ENCODE measurements at regions not wholly inside any gene's neighbourhood (a gene's known extent, or its start where the extent isn't known, plus 50 kb on each side); places are given as distances from the start of the nearest gene placed in this dataset.

GRCh38 chr19:29098863-29099481, 114.0 kb downstream of the UQCRFS1 start:
- WGBS, 2 experiments (ENCODE audit: insufficient coverage in 2 of 2): 63 to 82% methylated on average over 6 to 10 of the region's 10 CpGs
- Histone ChIP-seq H3K36me3 (ENCODE audit: control insufficient read depth, insufficient read depth, low read length) (no peaks in the 10 kb centered on the region), H3K4me1 (ENCODE audit: control insufficient read depth, insufficient read depth, low read length, poor library complexity, severe bottlenecking) (peaks cover 7% of the 10 kb centered on the region), H3K9me3 (ENCODE audit: control insufficient read depth, low read length) (no peaks in the 10 kb centered on the region), H3K4me3 (ENCODE audit: extremely low read depth, insufficient read depth, low read length, poor library complexity, severe bottlenecking) (no peak overlapping the region), H3K27ac (ENCODE audit: low read depth, low read length, severe bottlenecking) (no peak overlapping the region)

- H3K4me3 ChIP-seq (ENCODE audit: extremely low read depth, insufficient read depth, low read length, poor library complexity, severe bottlenecking): no peak overlapping the region
- H3K4me1 ChIP-seq (ENCODE audit: control insufficient read depth, insufficient read depth, low read length, poor library complexity, severe bottlenecking): peaks cover 7% of the 10 kb centered on the region
- H3K36me3 ChIP-seq (ENCODE audit: control insufficient read depth, insufficient read depth, low read length): no peaks in the 10 kb centered on the region
- WGBS, 2 experiments (ENCODE audit: insufficient coverage in 2 of 2): 83 to 91% methylated on average over 8 of the region's 8 CpGs
- H3K27ac ChIP-seq (ENCODE audit: low read depth, low read length, severe bottlenecking): no peak overlapping the region
- H3K9me3 ChIP-seq (ENCODE audit: control insufficient read depth, low read length): no peaks in the 10 kb centered on the region
These were observed 114.9 kb downstream of the UQCRFS1 start for GRCh38 chr19:29098091-29098490.

- Histone ChIP-seq H3K36me3 (ENCODE audit: control insufficient read depth, insufficient read depth, low read length) (no peaks in the 10 kb centered on the region), H3K4me1 (ENCODE audit: control insufficient read depth, insufficient read depth, low read length, poor library complexity, severe bottlenecking) (peaks cover 7% of the 10 kb centered on the region), H3K27ac (ENCODE audit: low read depth, low read length, severe bottlenecking) (no peak overlapping the region), H3K9me3 (ENCODE audit: control insufficient read depth, low read length) (no peaks in the 10 kb centered on the region), H3K4me3 (ENCODE audit: extremely low read depth, insufficient read depth, low read length, poor library complexity, severe bottlenecking) (no peak overlapping the region)
- 75% methylated on average over 2 of the region's 2 CpGs for WGBS, 2 experiments (ENCODE audit: insufficient coverage in 2 of 2)
These were observed 116.1 kb downstream of the UQCRFS1 start for GRCh38 chr19:29096896-29097295.

GRCh38 chr19:29093553-29093908, 119.4 kb downstream of the UQCRFS1 start:
- Histone ChIP-seq H3K4me1 (ENCODE audit: control insufficient read depth, insufficient read depth, low read length, poor library complexity, severe bottlenecking) (no peaks in the 10 kb centered on the region), H3K27ac (ENCODE audit: low read depth, low read length, severe bottlenecking) (no peak overlapping the region), H3K9me3 (ENCODE audit: control insufficient read depth, low read length) (no peaks in the 10 kb centered on the region), H3K36me3 (ENCODE audit: control insufficient read depth, insufficient read depth, low read length) (no peaks in the 10 kb centered on the region), H3K4me3 (ENCODE audit: extremely low read depth, insufficient read depth, low read length, poor library complexity, severe bottlenecking) (no peak overlapping the region)
- 100% methylated on average over 1 of the region's 6 CpGs; no CpG with 5 or more reads in 1 of the 2 experiments for WGBS, 2 experiments (ENCODE audit: insufficient coverage in 2 of 2)

GRCh38 chr19:29092712-29093552, 120.0 kb downstream of the UQCRFS1 start:
- no peak overlapping the region for H3K27ac ChIP-seq (ENCODE audit: low read depth, low read length, severe bottlenecking)
- H3K4me1 ChIP-seq (ENCODE audit: control insufficient read depth, insufficient read depth, low read length, poor library complexity, severe bottlenecking): no peaks in the 10 kb centered on the region
- WGBS, 2 experiments (ENCODE audit: insufficient coverage in 2 of 2): 91 to 93% methylated on average over 34 to 36 of the region's 41 CpGs
- no peak overlapping the region for H3K4me3 ChIP-seq (ENCODE audit: extremely low read depth, insufficient read depth, low read length, poor library complexity, severe bottlenecking)
- no peaks in the 10 kb centered on the region for H3K36me3 ChIP-seq (ENCODE audit: control insufficient read depth, insufficient read depth, low read length)
- H3K9me3 ChIP-seq (ENCODE audit: control insufficient read depth, low read length): no peaks in the 10 kb centered on the region

- Histone ChIP-seq H3K27ac (ENCODE audit: low read depth, low read length, severe bottlenecking) (peak overlapping the region; percentile 36), H3K9me3 (ENCODE audit: control insufficient read depth, low read length) (no peaks in the 10 kb centered on the region), H3K4me3 (ENCODE audit: extremely low read depth, insufficient read depth, low read length, poor library complexity, severe bottlenecking) (no peak overlapping the region), H3K36me3 (ENCODE audit: control insufficient read depth, insufficient read depth, low read length) (no peaks in the 10 kb centered on the region), H3K4me1 (ENCODE audit: control insufficient read depth, insufficient read depth, low read length, poor library complexity, severe bottlenecking) (no peaks in the 10 kb centered on the region)
- WGBS, 2 experiments (ENCODE audit: insufficient coverage in 2 of 2): 59 to 80% methylated on average over 3 to 4 of the region's 7 CpGs
These were observed 122.0 kb downstream of the UQCRFS1 start for GRCh38 chr19:29090783-29091526.

- WGBS, 2 experiments (ENCODE audit: insufficient coverage in 2 of 2): 88 to 92% methylated on average over 8 of the region's 8 CpGs
- no peak overlapping the region for H3K27ac ChIP-seq (ENCODE audit: low read depth, low read length, severe bottlenecking)
These were observed 123.6 kb downstream of the UQCRFS1 start for GRCh38 chr19:29089315-29089870.

GRCh38 chr19:29088761-29089160, 124.2 kb downstream of the UQCRFS1 start:
- Histone ChIP-seq H3K4me3 (ENCODE audit: extremely low read depth, insufficient read depth, low read length, poor library complexity, severe bottlenecking) (no peak overlapping the region), H3K9me3 (ENCODE audit: control insufficient read depth, low read length) (no peaks in the 10 kb centered on the region), H3K27ac (ENCODE audit: low read depth, low read length, severe bottlenecking) (no peak overlapping the region), H3K4me1 (ENCODE audit: control insufficient read depth, insufficient read depth, low read length, poor library complexity, severe bottlenecking) (no peaks in the 10 kb centered on the region), H3K36me3 (ENCODE audit: control insufficient read depth, insufficient read depth, low read length) (no peaks in the 10 kb centered on the region)
- 89 to 97% methylated on average over 6 to 8 of the region's 9 CpGs for WGBS, 2 experiments (ENCODE audit: insufficient coverage in 2 of 2)

More at GRCh38 chr19:29089315-29089870, 123.6 kb downstream of the UQCRFS1 start:
- H3K4me3 ChIP-seq (ENCODE audit: extremely low read depth, insufficient read depth, low read length, poor library complexity, severe bottlenecking): no peak overlapping the region
- no peaks in the 10 kb centered on the region for H3K9me3 ChIP-seq (ENCODE audit: control insufficient read depth, low read length)
- no peaks in the 10 kb centered on the region for H3K4me1 ChIP-seq (ENCODE audit: control insufficient read depth, insufficient read depth, low read length, poor library complexity, severe bottlenecking)
- H3K36me3 ChIP-seq (ENCODE audit: control insufficient read depth, insufficient read depth, low read length): no peaks in the 10 kb centered on the region

GRCh38 chr19:29086646-29087045, 126.3 kb downstream of the UQCRFS1 start:
- Histone ChIP-seq H3K4me1 (ENCODE audit: control insufficient read depth, insufficient read depth, low read length, poor library complexity, severe bottlenecking) (no peaks in the 10 kb centered on the region), H3K27ac (ENCODE audit: low read depth, low read length, severe bottlenecking) (no peak overlapping the region), H3K4me3 (ENCODE audit: extremely low read depth, insufficient read depth, low read length, poor library complexity, severe bottlenecking) (no peak overlapping the region), H3K9me3 (ENCODE audit: control insufficient read depth, low read length) (no peaks in the 10 kb centered on the region), H3K36me3 (ENCODE audit: control insufficient read depth, insufficient read depth, low read length) (no peaks in the 10 kb centered on the region)
- 85 to 94% methylated on average over 10 of the region's 10 CpGs for WGBS, 2 experiments (ENCODE audit: insufficient coverage in 2 of 2)

GRCh38 chr19:29086182-29086581, 126.8 kb downstream of the UQCRFS1 start:
- Histone ChIP-seq H3K4me1 (ENCODE audit: control insufficient read depth, insufficient read depth, low read length, poor library complexity, severe bottlenecking) (no peaks in the 10 kb centered on the region), H3K4me3 (ENCODE audit: extremely low read depth, insufficient read depth, low read length, poor library complexity, severe bottlenecking) (no peak overlapping the region), H3K36me3 (ENCODE audit: control insufficient read depth, insufficient read depth, low read length) (no peaks in the 10 kb centered on the region), H3K27ac (ENCODE audit: low read depth, low read length, severe bottlenecking) (no peak overlapping the region), H3K9me3 (ENCODE audit: control insufficient read depth, low read length) (no peaks in the 10 kb centered on the region)
- WGBS, 2 experiments (ENCODE audit: insufficient coverage in 2 of 2): 87 to 91% methylated on average over 4 to 6 of the region's 7 CpGs

Data from mesodermal cell (in vitro differentiated cells).